ENCODE measurements at regions not wholly inside any gene's neighbourhood (a gene's known extent, or its start where the extent isn't known, plus 50 kb on each side); places are given as distances from the start of the nearest gene placed in this dataset.

DNA sequence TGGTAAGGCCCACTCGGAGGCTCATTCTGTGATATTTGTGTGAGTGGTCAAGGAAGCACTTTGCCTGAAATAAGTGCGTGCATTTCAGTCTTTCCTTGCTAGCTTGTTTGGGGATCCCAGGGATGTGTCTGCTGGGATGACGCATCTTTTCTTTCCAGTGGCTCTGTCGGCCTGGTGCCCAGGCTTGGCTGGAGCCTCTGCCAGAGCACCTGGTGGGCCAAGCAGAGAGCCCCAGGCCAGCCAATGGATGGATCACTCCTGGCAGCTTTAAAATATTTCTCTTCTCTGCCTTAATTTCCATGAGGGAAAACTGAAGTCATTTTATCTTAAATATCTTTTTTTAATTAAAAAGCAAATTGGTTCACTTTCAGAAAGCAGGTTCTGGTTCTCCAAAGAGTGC, 501.8 kb upstream of the HS6ST1 start:
- FAIRE-seq (no peak), DNase-seq (ENCODE audit: low read depth, low spot score) (no peak)
- Histone ChIP-seq H3K9me3 (replicated peaks; ENCODE audit: control insufficient read depth, insufficient read depth, low read length) (peaks cover 6% of the 10 kb centered on the region), H3K27me3 (ENCODE audit: control insufficient read depth in 2 of 2, insufficient read depth in 2 of 2, low read length in 2 of 2) (no peaks in the 10 kb centered on the region), H4K20me1 (replicated peaks; ENCODE audit: control insufficient read depth, extremely low read depth, insufficient read depth, low read length) (no peaks in the 10 kb centered on the region), H3K9me1 (replicated peaks; ENCODE audit: control insufficient read depth, extremely low read depth, insufficient read depth, low read length) (no peaks in the 10 kb centered on the region), H3K9ac (replicated peaks; ENCODE audit: extremely low read depth, insufficient read depth, low read length) (no peak overlapping the region), H3K36me3 (ENCODE audit: control insufficient read depth in 2 of 2, extremely low read depth in 1 of 2, insufficient read depth in 2 of 2, low read length in 2 of 2) (no peaks in the 10 kb centered on the region), H3K4me3 (replicated peaks in 1 of 3; ENCODE audit: insufficient read depth in 1 of 3, low read depth in 1 of 3, low read length in 3 of 3) (no peak overlapping the region), H3K4me2 (ENCODE audit: insufficient read depth, low read length) (no peak overlapping the region), H3K79me2 (ENCODE audit: control insufficient read depth, insufficient read depth, low read length) (no peaks in the 10 kb centered on the region), H3K4me1 (ENCODE audit: control insufficient read depth, extremely low read depth, insufficient read depth, low read length) (no peaks in the 10 kb centered on the region), H2AFZ (ENCODE audit: low read depth, low read length) (no peak overlapping the region), H3K27ac (ENCODE audit: insufficient read depth, low read depth, low read length) (no peak overlapping the region)
- no TSS peak for BruUV-seq (replicated peaks)
- ChIA-PET POLR2A (no interaction called here), CTCF (no interaction called here)
- dilution Hi-C loops (cut with MboI; ENCODE audit: extremely low pct_ligation_motif_present, low sequenced_read_pairs), result no loop called here
- intact Hi-C loops (cut with micrococcal nuclease), result no loop called here
- TF ChIP-seq FOS (IDR thresholded peaks at IDR 0.05; ENCODE audit: borderline replicate concordance, insufficient read depth, low read length), result no peak

DNA sequence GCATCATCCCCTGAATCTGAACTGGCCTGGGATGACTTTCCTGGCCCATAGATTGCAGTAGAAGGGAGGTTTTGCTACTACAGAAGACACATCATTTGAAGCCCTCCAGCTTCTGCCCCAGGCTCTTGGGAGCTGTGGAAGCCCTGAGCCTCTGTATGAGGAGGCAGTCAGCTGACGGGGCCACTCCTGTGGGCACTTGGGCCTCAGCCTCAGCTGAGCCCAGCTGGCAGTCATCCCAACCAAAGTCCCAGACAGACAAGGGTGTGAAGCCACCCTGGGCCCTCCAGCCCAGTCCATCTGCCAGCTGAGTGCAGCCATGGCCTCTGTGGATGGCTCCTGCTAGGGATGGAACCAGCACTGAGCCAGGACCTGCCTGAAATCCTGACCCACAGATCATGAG, 502.3 kb upstream of the HS6ST1 start:
- CTCF ChIA-PET, result no interaction called here

More for the DNA sequence above, 502.3 kb upstream of the HS6ST1 start:
- Histone ChIP-seq H4K20me1 (replicated peaks; ENCODE audit: control insufficient read depth, extremely low read depth, insufficient read depth, low read length) (no peaks in the 10 kb centered on the region), H3K4me1 (ENCODE audit: control insufficient read depth, extremely low read depth, insufficient read depth, low read length) (no peaks in the 10 kb centered on the region), H3K9me1 (replicated peaks; ENCODE audit: control insufficient read depth, extremely low read depth, insufficient read depth, low read length) (no peaks in the 10 kb centered on the region), H3K9ac (replicated peaks; ENCODE audit: extremely low read depth, insufficient read depth, low read length) (no peak overlapping the region), H3K27me3 (ENCODE audit: control insufficient read depth in 2 of 2, insufficient read depth in 2 of 2, low read length in 2 of 2) (no peaks in the 10 kb centered on the region), H2AFZ (ENCODE audit: low read depth, low read length) (no peak overlapping the region), H3K9me3 (replicated peaks; ENCODE audit: control insufficient read depth, insufficient read depth, low read length) (peaks cover 6% of the 10 kb centered on the region), H3K79me2 (ENCODE audit: control insufficient read depth, insufficient read depth, low read length) (no peaks in the 10 kb centered on the region), H3K4me3 (replicated peaks in 1 of 3; ENCODE audit: insufficient read depth in 1 of 3, low read depth in 1 of 3, low read length in 3 of 3) (no peak overlapping the region), H3K27ac (ENCODE audit: insufficient read depth, low read depth, low read length) (no peak overlapping the region), H3K36me3 (ENCODE audit: control insufficient read depth in 2 of 2, extremely low read depth in 1 of 2, insufficient read depth in 2 of 2, low read length in 2 of 2) (no peaks in the 10 kb centered on the region), H3K4me2 (ENCODE audit: insufficient read depth, low read length) (no peak overlapping the region)
- POLR2A ChIA-PET, result no interaction called here
- dilution Hi-C loops (cut with MboI; ENCODE audit: extremely low pct_ligation_motif_present, low sequenced_read_pairs) (no loop called here), intact Hi-C loops (cut with micrococcal nuclease) (no loop called here)
- BruUV-seq (replicated peaks), result no TSS peak
- no peak for TF ChIP-seq MYC (IDR thresholded peaks at IDR 0.05; ENCODE audit: low read depth, low read length)
- DNase-seq (ENCODE audit: low read depth, low spot score), result no peak
- no peak for FAIRE-seq
